Thoracic aorta (tissue), 2 donors: ENCODE measurements at regions not wholly inside any gene's neighbourhood (a gene's known extent, or its start where the extent isn't known, plus 50 kb on each side); places are given as distances from the start of the nearest gene placed in this dataset.

ENCODE experiments used
- ATAC-seq: fragments of 150-250 bp; one replicate; pipeline ENCODE4 v1.8.0; 2017; ENCODE audit warnings: low read depth; ENCODE audit not compliant: insufficient number of reproducible peaks, low FRiP score
- DNase-seq: peaks from one replicate; pipeline ENCODE4 v3.0.0-alpha.2; 2020; ENCODE audit warnings: low spot score
- H3K27ac ChIP-seq, 2 donors: fragments of 200-600 bp; sonication (generic); 1 replicate in 1 of 2; 2 replicates in 1 of 2; pipeline ENCODE4 v1.5.1; 2016; ENCODE audit warnings: mild to moderate bottlenecking in 2 of 2, moderate library complexity in 2 of 2
- H3K27me3 ChIP-seq: fragments of 200-600 bp; sonication (generic); replicated peaks from 2 replicates; pipeline ENCODE4 v1.6.0; 2016; ENCODE audit warnings: mild to moderate bottlenecking; ENCODE audit not compliant: insufficient read depth
- H3K36me3 ChIP-seq: fragments of 200-600 bp; sonication (generic); one replicate; pipeline ENCODE4 v1.5.1; 2016
- H3K4me1 ChIP-seq, 2 donors: fragments of 200-600 bp; sonication (generic); 1 replicate in 1 of 2; 2 replicates in 1 of 2; pipeline versions ENCODE4 v1.5.1 to v1.6.0; 2016; ENCODE audit warnings: low read depth in 2 of 2, mild to moderate bottlenecking in 1 of 2; ENCODE audit not compliant: control insufficient read depth in 1 of 2
- H3K4me3 ChIP-seq: fragments of 200-600 bp; sonication (generic); 2 replicates; pipeline ENCODE4 v1.5.1; 2016; ENCODE audit warnings: mild to moderate bottlenecking
- H3K9me3 ChIP-seq: fragments of 200-600 bp; sonication (generic); 2 replicates; pipeline ENCODE4 v1.5.1; 2016
- CTCF ChIP-seq: fragments of 200-600 bp; sonication (generic); IDR thresholded peaks from one replicate; pipeline ENCODE4 v1.5.1; 2019; ENCODE audit warnings: antibody characterized with exemption

GRCh38 chr20:48195121-48195870, 410.0 kb upstream of the SULF2 start:
- no peaks in the 10 kb centered on the region for H3K4me1 ChIP-seq
- no peaks in the 10 kb centered on the region for H3K27me3 ChIP-seq
- no peak for TF ChIP-seq CTCF
- no peaks in the 10 kb centered on the region for H3K9me3 ChIP-seq
- no peak overlapping the region for H3K4me3 ChIP-seq
- no peaks in the 10 kb centered on the region for H3K36me3 ChIP-seq
- H3K27ac ChIP-seq, result no peak overlapping the region
- ATAC-seq (no peak), DNase-seq (no peak)

GRCh38 chr20:48194583-48194982, 409.3 kb upstream of the SULF2 start:
- no peaks in the 10 kb centered on the region for H3K9me3 ChIP-seq
- H3K27me3 ChIP-seq, result no peaks in the 10 kb centered on the region
- H3K36me3 ChIP-seq, result no peaks in the 10 kb centered on the region
- H3K4me3 ChIP-seq, result no peak overlapping the region
- H3K4me1 ChIP-seq, result no peaks in the 10 kb centered on the region
- no peak overlapping the region for H3K27ac ChIP-seq
- TF ChIP-seq CTCF, result no peak
- no peak for DNase-seq
- ATAC-seq, result no peak

- H3K4me3 ChIP-seq, result no peak overlapping the region
- no peaks in the 10 kb centered on the region for H3K9me3 ChIP-seq
- no peaks in the 10 kb centered on the region for H3K27me3 ChIP-seq
- DNase-seq, result no peak
- ATAC-seq, result no peak
- no peak overlapping the region for H3K27ac ChIP-seq
- no peak for TF ChIP-seq CTCF
- H3K36me3 ChIP-seq, result no peaks in the 10 kb centered on the region
- H3K4me1 ChIP-seq, result no peaks in the 10 kb centered on the region
These were observed 408.5 kb upstream of the SULF2 start for GRCh38 chr20:48193627-48194425.

GRCh38 chr20:48192109-48192508, 406.8 kb upstream of the SULF2 start:
- ATAC-seq (no peak), DNase-seq (no peak)
- Histone ChIP-seq H3K9me3 (no peaks in the 10 kb centered on the region), H3K27me3 (no peaks in the 10 kb centered on the region), H3K4me3 (no peak overlapping the region), H3K4me1 (no peaks in the 10 kb centered on the region), H3K36me3 (no peaks in the 10 kb centered on the region), H3K27ac (no peak overlapping the region)
- no peak for TF ChIP-seq CTCF

- H3K36me3 ChIP-seq, result no peaks in the 10 kb centered on the region
- no peak overlapping the region for H3K4me3 ChIP-seq
- H3K4me1 ChIP-seq, result no peaks in the 10 kb centered on the region
- H3K27me3 ChIP-seq, result no peaks in the 10 kb centered on the region
- TF ChIP-seq CTCF, result no peak
- no peak for ATAC-seq
- no peak overlapping the region for H3K27ac ChIP-seq
- H3K9me3 ChIP-seq, result no peaks in the 10 kb centered on the region
- DNase-seq, result no peak
These were observed 405.9 kb upstream of the SULF2 start for GRCh38 chr20:48191200-48191599.
